ENCODE measurements at regions not wholly inside any gene's neighbourhood (a gene's known extent, or its start where the extent isn't known, plus 50 kb on each side); places are given as distances from the start of the nearest gene placed in this dataset.

DNA sequence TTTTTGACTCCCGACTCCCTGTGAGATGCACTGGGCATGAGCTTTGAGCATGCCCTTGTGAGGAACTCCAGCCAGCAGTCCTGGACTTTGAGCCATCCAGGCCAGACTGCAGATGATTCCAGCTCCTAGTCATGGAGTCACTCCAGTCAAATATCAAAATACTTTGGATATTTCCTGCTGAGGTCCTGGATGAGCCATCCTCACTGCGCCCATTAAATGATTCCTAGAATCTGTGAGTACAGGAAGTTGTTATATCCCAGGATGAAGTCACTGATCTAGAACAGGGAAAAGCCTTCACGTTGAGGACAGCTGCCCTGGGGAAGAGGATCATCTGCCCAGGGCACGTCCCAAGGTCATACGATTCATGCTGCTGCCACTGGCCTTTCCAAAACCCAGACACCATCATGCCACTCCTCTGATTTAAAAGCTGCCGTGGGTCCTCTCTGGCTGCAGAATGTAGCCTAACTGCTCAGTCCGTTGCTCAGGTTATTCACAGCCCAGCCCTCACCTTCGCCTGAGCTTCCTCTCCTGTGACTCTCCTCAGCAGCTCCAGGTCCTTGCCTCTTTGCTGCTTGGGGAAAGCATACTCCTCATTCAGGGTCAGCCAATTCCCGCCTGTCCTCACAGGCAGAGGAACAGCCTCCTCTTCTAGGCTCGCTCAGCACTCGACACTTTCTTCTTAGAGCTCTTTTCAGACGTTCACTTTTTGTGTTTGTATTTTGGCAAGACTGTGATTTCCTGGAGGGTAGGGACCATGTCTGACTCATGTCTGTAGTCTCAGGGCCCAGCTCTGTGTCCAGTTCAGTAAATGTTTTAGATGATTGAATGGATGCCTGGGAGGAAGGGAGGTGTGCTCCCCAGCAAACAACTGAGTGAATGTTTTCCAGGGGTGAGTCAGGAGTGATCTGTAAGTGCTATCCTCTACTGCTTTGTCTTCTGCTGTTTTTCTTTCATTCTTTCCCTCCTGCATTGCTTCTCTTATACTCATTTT, 157.8 kb downstream of the SNX10 start:
- no peak overlapping the region for H3K4me2 ChIP-seq (ENCODE audit: low read length)

DNA sequence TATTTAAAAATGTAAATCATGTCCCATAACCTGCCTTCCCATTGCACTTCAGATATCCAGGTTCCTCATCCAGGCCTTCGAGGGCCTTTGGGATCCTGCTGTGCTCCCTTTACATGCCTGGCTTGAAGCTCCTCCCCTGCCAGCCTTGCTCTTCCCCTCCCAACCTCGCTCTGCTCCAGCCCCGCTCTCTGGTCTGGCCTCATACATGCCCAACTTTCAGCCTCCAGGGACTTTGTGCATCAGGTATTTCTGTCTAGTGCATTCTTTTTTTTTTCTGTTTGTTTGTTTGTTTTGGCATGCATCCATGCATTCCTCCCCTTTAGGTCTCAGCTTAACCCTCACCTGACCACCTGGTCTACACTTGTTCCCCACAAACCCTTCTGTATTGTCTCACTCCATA, 160.3 kb downstream of the SNX10 start:
- no peak overlapping the region for H2BK5ac ChIP-seq (ENCODE audit: low read depth, low read length, poor library complexity)
- H3K79me2 ChIP-seq (ENCODE audit: control insufficient read depth, insufficient read depth, low read length, poor library complexity), result no peaks in the 10 kb centered on the region
- H3K4me3 ChIP-seq (ENCODE audit: low read depth, low read length), result no peak overlapping the region
- no CpG with 5 or more reads among the region's 3 CpGs for WGBS (ENCODE audit: extremely low coverage, insufficient coverage, insufficient read length)
- no peak overlapping the region for H3K4ac ChIP-seq (ENCODE audit: low read depth, low read length)
- no peak overlapping the region for H3K9ac ChIP-seq (ENCODE audit: low read length)
- H3K36me3 ChIP-seq (ENCODE audit: control insufficient read depth in 1 of 2, insufficient read depth in 2 of 2, low read length in 2 of 2), result no peaks in the 10 kb centered on the region
- H2AK5ac ChIP-seq (ENCODE audit: low read length), result no peak overlapping the region
- no peak overlapping the region for H4K8ac ChIP-seq (ENCODE audit: low read depth, low read length)
- no peak overlapping the region for H2BK120ac ChIP-seq (ENCODE audit: insufficient read depth, low read length, poor library complexity)
- DNase-seq, result no peak
- no peak overlapping the region for H3K18ac ChIP-seq (ENCODE audit: low read length)
- H3K9me3 ChIP-seq (ENCODE audit: insufficient read depth, low read depth, low read length), result no peaks in the 10 kb centered on the region
- H2AFZ ChIP-seq (ENCODE audit: insufficient read depth, low read length, poor library complexity), result no peak overlapping the region
- H2BK12ac ChIP-seq (ENCODE audit: low read length), result no peak overlapping the region
- H3K79me1 ChIP-seq (ENCODE audit: low read length), result no peaks in the 10 kb centered on the region
- H3K27ac ChIP-seq (ENCODE audit: low read depth, low read length), result no peak overlapping the region
- H4K91ac ChIP-seq (ENCODE audit: low read depth, low read length), result no peak overlapping the region
- peaks cover 4 to 13% of the 10 kb centered on the region in 2 experiments for H3K4me1 ChIP-seq (ENCODE audit: control insufficient read depth in 1 of 2, insufficient read depth in 2 of 2, low read length in 2 of 2)
- H3K14ac ChIP-seq (ENCODE audit: low read length), result no peak overlapping the region
- no peaks in the 10 kb centered on the region for H3K27me3 ChIP-seq (ENCODE audit: insufficient read depth, low read length)
- no peak overlapping the region for H3K23ac ChIP-seq (ENCODE audit: low read length)
- H4K12ac ChIP-seq (ENCODE audit: low read depth, low read length), result no peak overlapping the region
- H3K4me2 ChIP-seq (ENCODE audit: low read length), result no peak overlapping the region

More for the DNA sequence above, 157.8 kb downstream of the SNX10 start:
- peak overlapping the region; percentile 25 for H3K27ac ChIP-seq (ENCODE audit: low read depth, low read length)
- peak in 1 of 2 donors; percentile 6 for DNase-seq
- no CpG with 5 or more reads among the region's 12 CpGs for WGBS (ENCODE audit: extremely low coverage, insufficient coverage, insufficient read length)
- H2AFZ ChIP-seq (ENCODE audit: insufficient read depth, low read length, poor library complexity), result no peak overlapping the region
- no peak overlapping the region for H4K12ac ChIP-seq (ENCODE audit: low read depth, low read length)
- no peak overlapping the region for H2BK120ac ChIP-seq (ENCODE audit: insufficient read depth, low read length, poor library complexity)
- H3K9me3 ChIP-seq (ENCODE audit: insufficient read depth, low read depth, low read length), result no peaks in the 10 kb centered on the region
- H3K14ac ChIP-seq (ENCODE audit: low read length), result no peak overlapping the region
- H4K8ac ChIP-seq (ENCODE audit: low read depth, low read length), result no peak overlapping the region
- no peak overlapping the region for H3K4me3 ChIP-seq (ENCODE audit: low read depth, low read length)
- no peak overlapping the region for H2AK5ac ChIP-seq (ENCODE audit: low read length)
- H3K4me1 ChIP-seq (ENCODE audit: control insufficient read depth in 1 of 2, insufficient read depth in 2 of 2, low read length in 2 of 2), result peaks cover 4 to 10% of the 10 kb centered on the region in 2 experiments
- H3K79me2 ChIP-seq (ENCODE audit: control insufficient read depth, insufficient read depth, low read length, poor library complexity), result no peaks in the 10 kb centered on the region
- no peaks in the 10 kb centered on the region for H3K36me3 ChIP-seq (ENCODE audit: control insufficient read depth in 1 of 2, insufficient read depth in 2 of 2, low read length in 2 of 2)
- H3K9ac ChIP-seq (ENCODE audit: low read length), result no peak overlapping the region
- no peak overlapping the region for H2BK5ac ChIP-seq (ENCODE audit: low read depth, low read length, poor library complexity)
- no peak overlapping the region for H3K23ac ChIP-seq (ENCODE audit: low read length)
- no peak overlapping the region for H2BK12ac ChIP-seq (ENCODE audit: low read length)
- H3K79me1 ChIP-seq (ENCODE audit: low read length), result no peaks in the 10 kb centered on the region
- no peak overlapping the region for H3K18ac ChIP-seq (ENCODE audit: low read length)
- H3K27me3 ChIP-seq (ENCODE audit: insufficient read depth, low read length), result no peaks in the 10 kb centered on the region
- no peak overlapping the region for H3K4ac ChIP-seq (ENCODE audit: low read depth, low read length)
- H4K91ac ChIP-seq (ENCODE audit: low read depth, low read length), result peak overlapping the region; percentile 8

- Histone ChIP-seq H2AFZ (ENCODE audit: insufficient read depth, low read length, poor library complexity) (no peak overlapping the region), H3K79me2 (ENCODE audit: control insufficient read depth, insufficient read depth, low read length, poor library complexity) (no peaks in the 10 kb centered on the region), H3K4ac (ENCODE audit: low read depth, low read length) (no peak overlapping the region), H4K91ac (ENCODE audit: low read depth, low read length) (no peak overlapping the region), H3K9me3 (ENCODE audit: insufficient read depth, low read depth, low read length) (no peaks in the 10 kb centered on the region), H3K14ac (ENCODE audit: low read length) (no peak overlapping the region), H4K12ac (ENCODE audit: low read depth, low read length) (no peak overlapping the region), H2BK120ac (ENCODE audit: insufficient read depth, low read length, poor library complexity) (no peak overlapping the region), H3K18ac (ENCODE audit: low read length) (no peak overlapping the region), H3K4me3 (ENCODE audit: low read depth, low read length) (no peak overlapping the region), H3K36me3 (ENCODE audit: control insufficient read depth in 1 of 2, insufficient read depth in 2 of 2, low read length in 2 of 2) (no peaks in the 10 kb centered on the region), H3K4me1 (ENCODE audit: control insufficient read depth in 1 of 2, insufficient read depth in 2 of 2, low read length in 2 of 2) (peaks cover 4 to 11% of the 10 kb centered on the region in 2 experiments), H4K8ac (ENCODE audit: low read depth, low read length) (no peak overlapping the region), H3K4me2 (ENCODE audit: low read length) (no peak overlapping the region), H3K27me3 (ENCODE audit: insufficient read depth, low read length) (no peaks in the 10 kb centered on the region), H2BK12ac (ENCODE audit: low read length) (peak overlapping the region; percentile 9), H2AK5ac (ENCODE audit: low read length) (no peak overlapping the region), H3K9ac (ENCODE audit: low read length) (no peak overlapping the region), H3K79me1 (ENCODE audit: low read length) (no peaks in the 10 kb centered on the region), H3K27ac (ENCODE audit: low read depth, low read length) (no peak overlapping the region), H2BK5ac (ENCODE audit: low read depth, low read length, poor library complexity) (no peak overlapping the region), H3K23ac (ENCODE audit: low read length) (no peak overlapping the region)
- DNase-seq, result no peak
- no CpG with 5 or more reads among the region's 3 CpGs for WGBS (ENCODE audit: extremely low coverage, insufficient coverage, insufficient read length)
Observed at GRCh38 chr7:26454180-26454579, 162.5 kb downstream of the SNX10 start.

DNA sequence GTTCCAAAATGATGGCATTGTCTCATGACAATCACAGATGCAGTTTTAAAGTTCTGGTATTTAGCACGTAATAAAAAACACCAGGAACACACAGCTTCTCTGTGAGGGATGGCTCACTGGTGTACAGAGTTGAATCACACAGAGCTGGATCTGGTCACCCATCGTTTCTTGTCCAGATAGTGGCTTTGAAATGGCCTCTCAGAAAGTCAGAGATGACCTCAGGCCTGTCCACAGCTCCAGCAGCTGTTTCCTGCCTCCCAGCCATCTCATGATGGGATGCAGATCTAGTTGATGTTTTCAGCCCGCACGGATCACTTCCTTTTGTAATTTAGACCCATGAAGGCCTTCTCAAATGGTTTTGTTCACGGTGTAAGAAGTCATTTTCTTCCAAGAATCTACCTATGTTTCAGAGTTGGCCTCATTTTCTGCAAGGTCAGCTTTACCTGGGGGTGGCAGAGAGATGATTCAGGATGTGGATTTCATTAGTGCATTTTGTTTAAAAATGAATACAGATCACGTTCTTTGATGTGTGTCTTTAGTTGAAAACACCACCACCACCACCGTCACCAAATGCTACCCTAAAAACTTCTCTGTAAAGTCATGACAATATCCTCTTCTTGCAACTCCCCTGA, 166.2 kb downstream of the SNX10 start:
- no peak overlapping the region for H4K12ac ChIP-seq (ENCODE audit: low read depth, low read length)
- H3K23ac ChIP-seq (ENCODE audit: low read length), result no peak overlapping the region
- no peak overlapping the region for H3K4me3 ChIP-seq (ENCODE audit: low read depth, low read length)
- H2AK5ac ChIP-seq (ENCODE audit: low read length), result no peak overlapping the region
- H3K79me1 ChIP-seq (ENCODE audit: low read length), result no peaks in the 10 kb centered on the region
- no peak overlapping the region for H3K18ac ChIP-seq (ENCODE audit: low read length)
- H3K4me1 ChIP-seq (ENCODE audit: control insufficient read depth in 1 of 2, insufficient read depth in 2 of 2, low read length in 2 of 2), result peaks cover 0 to 2% of the 10 kb centered on the region in 2 experiments
- DNase-seq, result no peak
- H3K4me2 ChIP-seq (ENCODE audit: low read length), result no peak overlapping the region
- H3K27me3 ChIP-seq (ENCODE audit: insufficient read depth, low read length), result no peaks in the 10 kb centered on the region
- no peak overlapping the region for H2AFZ ChIP-seq (ENCODE audit: insufficient read depth, low read length, poor library complexity)
- no CpG with 5 or more reads among the region's 7 CpGs for WGBS (ENCODE audit: extremely low coverage, insufficient coverage, insufficient read length)
- H3K9me3 ChIP-seq (ENCODE audit: insufficient read depth, low read depth, low read length), result no peaks in the 10 kb centered on the region
- no peak overlapping the region for H4K8ac ChIP-seq (ENCODE audit: low read depth, low read length)
- H3K14ac ChIP-seq (ENCODE audit: low read length), result no peak overlapping the region
- no peak overlapping the region for H3K27ac ChIP-seq (ENCODE audit: low read depth, low read length)
- no peak overlapping the region for H2BK12ac ChIP-seq (ENCODE audit: low read length)
- H3K36me3 ChIP-seq (ENCODE audit: control insufficient read depth in 1 of 2, insufficient read depth in 2 of 2, low read length in 2 of 2), result no peaks in the 10 kb centered on the region
- H3K9ac ChIP-seq (ENCODE audit: low read length), result no peak overlapping the region
- H4K91ac ChIP-seq (ENCODE audit: low read depth, low read length), result no peak overlapping the region
- H3K79me2 ChIP-seq (ENCODE audit: control insufficient read depth, insufficient read depth, low read length, poor library complexity), result no peaks in the 10 kb centered on the region
- no peak overlapping the region for H2BK5ac ChIP-seq (ENCODE audit: low read depth, low read length, poor library complexity)
- no peak overlapping the region for H3K4ac ChIP-seq (ENCODE audit: low read depth, low read length)
- H2BK120ac ChIP-seq (ENCODE audit: insufficient read depth, low read length, poor library complexity), result no peak overlapping the region

Measured in trophoblast cell (in vitro differentiated cells and primary cell).